Stimulated activated CD4-positive, alpha-beta T cell treated with anti-CD3 and anti-CD28 coated beads, Interleukin-1b, Interleukin-23, amount 100 ng/mL, for 1 hour (primary cell): ENCODE measurements at regions not wholly inside any gene's neighbourhood (a gene's known extent, or its start where the extent isn't known, plus 50 kb on each side); places are given as distances from the start of the nearest gene placed in this dataset.
"Not testable (repeated sequence)": the region's sequence is repeated elsewhere in the genome, so short reads cannot be mapped to it uniquely, and the experiment has no call there.

Experiments
- DNase-seq, 2 donors: peaks; one replicate each; pipeline ENCODE4 v3.0.0-alpha.2; 2020; ENCODE audit warnings: low read depth in 2 of 2

DNA sequence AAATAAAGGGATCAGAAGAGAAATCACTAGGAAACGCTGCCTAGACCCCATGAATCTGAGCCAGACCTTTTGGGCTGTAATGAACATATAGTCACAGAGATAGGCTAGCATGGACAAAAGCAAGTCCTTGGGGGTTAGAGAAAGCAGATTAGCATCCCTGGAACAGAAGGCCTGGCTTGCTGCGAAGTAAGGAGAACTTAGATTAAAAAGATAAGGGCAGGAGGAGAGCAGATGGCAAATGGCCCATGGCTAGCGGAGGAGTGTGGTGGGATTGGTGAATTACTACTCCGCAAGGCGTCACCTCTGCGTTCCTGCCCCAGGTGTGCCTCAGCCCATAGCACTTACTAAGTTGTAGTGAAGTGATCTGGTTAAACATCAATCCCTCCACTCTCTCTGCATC, 92.3 kb upstream of the ZNF438 start:
- no peak for DNase-seq

DNA sequence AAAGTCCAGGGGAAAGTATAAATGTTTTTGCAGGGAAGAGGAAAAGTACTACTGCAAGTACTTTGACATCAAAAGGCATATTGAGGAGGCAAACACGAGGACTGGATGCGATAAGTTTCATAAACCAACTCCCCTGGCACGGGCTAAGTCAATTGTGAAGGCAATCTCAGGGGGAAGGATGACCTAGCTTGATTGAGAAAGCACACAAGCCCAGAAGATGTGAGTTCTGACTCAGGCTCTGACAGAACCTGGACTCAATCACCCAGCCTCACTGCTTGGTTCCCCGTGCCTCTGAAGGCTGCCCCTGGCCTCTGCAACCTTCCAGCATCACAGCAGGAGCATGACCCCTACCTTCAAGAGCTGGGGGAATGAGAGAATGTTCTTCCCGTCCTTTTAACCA, 93.2 kb upstream of the ZNF438 start:
- DNase-seq: no peak

DNA sequence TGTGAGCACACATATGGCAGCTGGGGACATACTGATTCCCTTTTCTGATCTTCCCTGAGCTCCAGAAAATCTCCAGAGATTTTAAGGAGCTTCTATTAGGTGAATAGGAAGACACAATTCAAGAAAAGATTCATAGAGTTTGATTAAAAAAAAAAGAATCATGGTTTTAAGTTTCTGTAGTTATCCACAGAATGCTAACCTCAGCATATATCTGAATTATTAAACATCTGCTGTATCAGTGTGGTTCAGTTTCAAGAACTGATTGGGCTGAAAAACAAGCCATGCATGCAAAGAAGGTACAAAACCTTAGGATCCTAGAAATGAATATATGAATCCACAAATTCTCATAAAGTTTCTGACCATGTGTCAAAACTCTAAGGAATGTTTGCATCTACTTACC, 94.1 kb upstream of the ZNF438 start:
- no peak for DNase-seq

DNA sequence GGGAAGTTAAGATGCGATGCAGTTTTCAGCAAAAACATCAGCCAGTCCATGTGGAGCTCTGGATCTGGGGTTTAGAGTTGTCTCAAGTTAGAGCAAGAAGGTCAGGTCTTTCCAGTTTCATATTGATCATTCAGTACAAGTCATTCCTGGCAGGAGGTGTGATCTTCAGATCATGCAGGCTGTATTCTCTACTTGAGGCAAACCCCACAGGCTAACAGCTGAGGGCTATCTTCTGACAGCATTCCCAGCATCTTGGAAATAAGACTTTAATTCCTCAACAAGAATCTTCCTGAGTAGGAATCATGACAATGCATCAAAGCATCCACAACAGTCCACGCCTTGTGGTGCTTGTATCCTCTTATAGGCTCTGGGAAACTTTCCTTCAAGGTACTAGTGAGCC, 94.9 kb upstream of the ZNF438 start:
- no peak for DNase-seq

DNA sequence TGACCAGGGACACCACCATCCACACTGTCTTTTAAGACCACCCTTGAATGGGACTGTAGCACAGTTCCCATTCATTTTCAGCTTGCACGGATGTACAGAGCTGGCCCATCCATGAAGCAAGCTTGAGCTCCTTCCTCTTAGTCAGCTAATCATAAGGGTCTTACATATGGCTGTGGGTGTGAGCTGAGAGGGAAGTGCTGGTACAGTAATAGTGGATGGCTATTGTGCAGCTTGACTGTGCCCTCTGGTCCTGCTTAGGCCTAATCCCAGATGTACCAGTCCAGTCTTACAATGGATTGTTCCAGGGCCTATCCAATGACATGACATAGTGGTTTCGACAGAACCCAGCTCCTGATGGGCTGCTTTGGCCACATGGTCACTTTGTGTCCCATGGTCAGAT, 96.9 kb upstream of the ZNF438 start:
- no peak for DNase-seq

DNA sequence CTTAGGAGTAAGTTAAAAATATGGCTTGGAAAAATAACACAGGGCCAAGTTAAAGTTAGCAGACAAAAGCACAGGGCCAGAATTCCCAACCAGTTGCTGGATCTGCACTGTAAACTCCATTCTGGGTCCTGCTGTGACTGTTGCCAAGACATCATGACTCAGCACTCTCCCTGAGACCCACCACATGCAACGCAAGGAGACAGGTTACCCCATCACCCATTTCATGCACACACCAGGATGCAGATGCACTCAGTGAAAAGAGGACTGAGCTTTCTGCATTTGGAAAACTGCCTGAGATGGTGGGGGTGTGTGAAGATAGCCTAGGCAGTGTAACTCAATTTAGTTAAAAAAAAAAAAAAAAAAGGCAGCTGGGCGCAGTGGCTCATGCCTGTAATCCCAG, 97.6 kb upstream of the ZNF438 start:
- no peak for DNase-seq

DNA sequence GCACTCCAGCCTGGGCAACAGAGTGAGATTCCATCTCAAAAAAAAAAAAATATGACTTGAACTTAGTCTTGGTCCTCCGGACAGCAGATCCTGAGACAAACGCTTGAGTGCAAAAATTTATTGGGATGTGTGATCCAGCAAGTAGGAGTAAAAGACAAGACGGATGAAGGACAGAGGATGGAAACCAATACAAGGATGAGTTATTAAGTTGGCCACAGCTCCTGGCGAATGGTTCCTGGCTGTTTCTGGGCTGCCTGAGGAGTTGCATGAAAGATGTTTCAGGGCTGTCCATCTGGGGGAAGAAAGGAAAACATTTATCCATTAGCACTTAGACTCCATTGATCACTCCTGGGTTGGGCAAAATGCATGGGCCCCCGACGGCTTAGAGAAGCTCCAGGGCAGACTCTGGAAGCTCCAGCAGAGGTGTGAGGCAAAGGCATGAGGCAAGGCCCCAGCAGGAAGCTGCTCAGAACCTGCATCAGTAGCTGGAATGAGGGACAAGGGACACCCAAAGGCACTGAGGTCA, 98.3 kb upstream of the ZNF438 start:
- no peak for DNase-seq

DNA sequence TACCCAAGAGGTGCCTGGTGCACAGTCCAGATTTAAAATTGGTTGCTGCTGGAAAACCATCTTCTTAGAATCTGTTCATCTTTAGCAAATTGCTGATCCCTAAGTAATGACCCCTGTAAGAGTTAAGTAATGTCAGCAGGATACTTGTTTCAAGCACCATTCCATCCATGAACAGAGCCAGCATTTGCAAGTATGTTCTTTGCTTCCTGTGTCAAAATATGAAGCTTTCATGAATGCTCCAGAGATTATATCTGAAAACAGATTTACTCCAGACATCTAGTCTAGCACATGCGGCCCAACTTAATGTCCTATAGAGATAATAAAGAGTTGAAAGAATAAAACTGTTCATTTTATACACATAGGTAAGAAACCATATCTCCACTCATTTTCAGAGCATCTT, 98.7 kb upstream of the ZNF438 start:
- DNase-seq: no peak

DNA sequence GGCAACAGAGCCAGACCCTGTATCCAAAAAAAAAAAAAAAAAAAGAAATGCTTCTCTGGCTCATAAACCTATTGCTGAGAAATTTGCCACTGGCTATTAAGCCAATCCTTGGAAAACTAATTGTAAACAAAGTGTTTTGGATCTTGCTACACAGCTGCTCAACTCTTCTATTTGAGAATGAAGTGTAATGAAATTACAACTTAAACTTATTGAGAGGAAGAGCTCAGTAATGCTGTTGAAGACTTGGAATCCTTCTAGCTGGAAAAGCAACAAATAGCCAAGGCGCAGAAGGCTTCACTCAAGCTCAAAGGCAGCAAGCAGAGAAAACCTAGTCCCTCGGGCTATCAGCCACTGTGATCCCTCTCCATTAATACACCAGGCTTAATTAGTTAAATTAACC, 99.6 kb upstream of the ZNF438 start:
- DNase-seq: no peak

DNA sequence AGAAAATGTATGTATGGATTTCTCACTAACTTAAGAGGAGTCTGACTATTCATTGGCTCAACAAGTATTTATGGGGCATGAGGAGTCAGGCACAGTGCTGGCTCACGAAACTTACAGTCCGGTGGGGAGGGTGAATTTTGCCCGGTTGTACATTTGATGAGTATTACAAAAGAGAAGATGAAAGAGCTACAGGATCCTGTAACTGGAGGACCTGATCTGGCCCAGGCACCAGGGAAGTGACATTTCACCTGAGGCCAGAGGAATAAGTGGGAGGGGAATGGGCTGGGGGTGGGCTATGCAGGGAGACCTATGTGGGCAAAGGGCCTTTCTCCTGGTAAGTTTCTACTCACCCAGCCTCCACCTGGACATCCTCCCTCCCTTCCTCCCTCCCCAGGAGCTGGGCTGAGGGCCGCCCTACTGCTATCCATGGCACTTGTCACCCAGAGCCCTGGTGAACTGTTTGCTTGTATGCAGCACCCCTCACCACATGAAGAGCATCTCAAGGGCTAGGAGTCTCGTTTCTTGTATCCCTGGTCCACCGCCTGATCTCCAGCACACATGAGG, 101.1 kb upstream of the ZNF438 start:
- no peak for DNase-seq

DNA sequence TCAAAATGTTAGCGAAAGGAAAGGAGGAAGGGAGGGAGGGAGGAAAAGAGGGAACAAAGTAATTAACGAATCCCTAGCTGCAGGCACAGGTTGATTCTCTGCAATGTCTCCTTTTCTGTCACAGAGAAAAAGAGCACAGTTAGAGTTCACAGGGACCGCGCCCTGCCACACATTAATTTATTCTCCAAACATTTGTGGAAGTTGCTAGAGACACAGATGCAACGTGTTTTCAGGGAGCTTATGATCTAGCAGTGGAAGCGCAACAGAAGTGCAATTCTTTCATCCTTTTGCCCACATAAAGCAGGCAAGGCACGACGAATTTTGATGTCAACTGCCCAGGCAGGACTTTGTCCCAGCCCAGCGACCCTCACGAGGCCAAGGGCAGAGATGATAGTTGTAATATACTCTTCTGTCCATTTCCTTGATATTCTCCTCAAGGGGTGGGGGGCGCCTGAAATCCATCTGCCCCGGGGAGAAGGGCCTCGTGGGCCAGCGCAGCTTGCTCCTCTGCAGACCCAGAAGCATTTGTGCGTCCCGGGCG, 101.7 kb upstream of the ZNF438 start:
- DNase-seq: no peak

DNA sequence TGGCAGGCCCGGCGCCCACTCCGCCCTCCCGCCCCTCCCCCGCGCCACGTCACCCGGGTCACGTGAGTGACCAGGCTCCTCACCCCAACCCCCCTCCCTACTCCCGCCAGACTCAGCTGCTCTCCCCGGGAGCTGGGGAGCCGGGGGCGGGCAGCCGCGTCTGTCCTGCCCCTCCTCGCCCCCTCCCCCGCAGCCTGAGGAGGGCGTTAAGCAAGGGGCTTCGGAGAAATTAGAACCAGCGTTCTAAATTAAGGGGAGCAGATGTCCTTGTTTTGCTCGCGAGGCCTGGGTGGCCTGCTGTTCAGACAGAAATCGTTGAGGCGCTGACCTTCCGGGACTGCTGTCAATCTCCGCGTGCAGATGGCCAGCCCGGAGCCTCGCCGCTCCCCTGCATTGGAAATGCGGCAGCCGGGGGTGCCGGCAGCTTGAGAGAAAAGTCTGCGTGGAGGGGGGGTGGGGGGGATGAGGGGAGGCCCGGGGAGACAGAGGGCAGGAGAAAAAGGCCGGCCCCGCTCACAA, 102.2 kb upstream of the ZNF438 start:
- peak; percentile 34 to 57 for DNase-seq

DNA sequence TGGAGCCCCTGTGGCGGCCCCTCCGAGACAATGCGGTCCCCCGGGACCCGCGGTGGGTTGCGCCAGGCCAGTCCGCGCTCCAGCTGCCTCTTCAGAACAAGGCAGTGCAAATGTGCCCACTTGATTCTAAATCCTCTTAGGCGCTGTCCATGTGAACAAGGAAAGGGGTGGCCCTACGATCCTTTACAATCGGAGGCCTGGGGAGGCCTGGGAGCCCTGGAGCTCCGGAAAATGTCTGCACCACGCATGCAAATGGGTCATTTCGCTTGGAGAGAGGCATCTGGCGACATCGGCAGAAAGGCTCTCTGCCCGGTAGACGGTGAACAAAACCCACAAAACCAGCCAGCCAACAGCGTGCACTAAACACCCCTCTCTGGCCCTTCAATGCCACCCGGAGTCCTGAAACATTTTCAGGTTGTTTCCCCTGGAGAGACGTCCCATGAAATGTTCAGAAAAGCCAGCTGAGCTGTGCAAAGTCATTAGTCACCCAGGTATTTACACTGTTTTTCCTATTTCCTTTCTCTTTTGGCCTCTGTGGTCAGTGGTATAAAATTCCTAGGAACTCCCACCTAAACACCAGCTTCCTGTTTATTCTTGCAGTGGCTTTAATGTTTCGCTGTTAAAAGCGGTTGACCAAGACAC, 102.8 kb upstream of the ZNF438 start:
- DNase-seq: no peak

DNA sequence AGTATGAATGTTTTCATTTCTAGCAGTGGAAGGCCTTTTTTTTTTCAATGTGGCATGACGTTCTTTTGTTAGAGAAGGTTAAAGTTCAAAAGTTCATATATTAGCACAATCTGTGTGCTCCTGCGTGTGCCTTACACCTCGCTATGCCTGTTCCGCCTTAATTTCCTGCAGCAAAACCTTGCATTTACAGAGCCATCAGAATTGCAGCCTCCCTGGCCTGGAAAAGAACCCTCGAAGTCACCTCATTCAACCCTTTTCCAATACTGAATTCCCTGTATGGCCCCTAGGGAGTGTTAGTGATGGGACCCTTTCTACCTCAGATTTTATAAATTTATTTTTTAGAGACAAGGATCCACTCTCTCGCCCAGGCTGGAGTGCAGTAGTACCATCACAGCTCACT, 103.5 kb upstream of the ZNF438 start:
- no peak for DNase-seq

DNA sequence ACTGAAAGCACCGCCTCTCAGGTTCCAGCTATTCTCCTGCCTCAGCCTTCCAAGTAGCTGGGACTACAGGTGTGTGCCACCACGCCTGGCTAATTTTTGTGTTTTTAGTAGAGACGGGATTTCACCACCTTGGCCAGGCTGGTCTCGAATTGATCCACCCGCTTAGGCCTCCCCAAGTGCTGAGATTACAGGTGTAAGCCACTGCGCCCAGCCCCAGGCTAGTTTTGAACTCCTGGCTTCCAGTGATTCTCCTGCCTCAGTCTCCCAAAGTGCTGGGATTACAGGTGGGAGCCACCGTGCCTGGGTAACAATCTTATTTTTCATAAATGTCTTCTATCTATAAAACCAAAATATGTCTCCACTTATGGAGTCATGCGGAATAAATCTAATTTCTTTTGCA, 104.1 kb upstream of the ZNF438 start:
- DNase-seq: not testable (repeated sequence)

DNA sequence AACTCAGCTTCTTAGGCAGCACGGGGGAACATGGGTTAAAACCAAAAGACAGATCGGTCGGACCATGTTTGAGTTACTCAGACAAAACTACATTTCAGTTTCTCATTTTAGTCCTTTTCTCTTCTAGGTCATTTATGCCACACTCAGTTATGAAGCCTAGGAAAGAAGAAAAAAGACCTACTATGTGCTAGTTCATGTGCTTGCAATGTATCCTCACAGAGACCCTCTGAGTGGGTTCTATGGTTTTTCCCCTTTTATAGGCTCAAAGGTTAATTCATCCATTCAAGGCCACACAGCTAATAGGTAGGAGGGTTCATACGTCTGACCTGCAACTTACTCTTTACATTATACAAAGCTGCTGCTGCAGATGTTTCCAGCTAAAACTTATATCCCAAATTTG, 104.7 kb upstream of the ZNF438 start:
- no peak for DNase-seq

DNA sequence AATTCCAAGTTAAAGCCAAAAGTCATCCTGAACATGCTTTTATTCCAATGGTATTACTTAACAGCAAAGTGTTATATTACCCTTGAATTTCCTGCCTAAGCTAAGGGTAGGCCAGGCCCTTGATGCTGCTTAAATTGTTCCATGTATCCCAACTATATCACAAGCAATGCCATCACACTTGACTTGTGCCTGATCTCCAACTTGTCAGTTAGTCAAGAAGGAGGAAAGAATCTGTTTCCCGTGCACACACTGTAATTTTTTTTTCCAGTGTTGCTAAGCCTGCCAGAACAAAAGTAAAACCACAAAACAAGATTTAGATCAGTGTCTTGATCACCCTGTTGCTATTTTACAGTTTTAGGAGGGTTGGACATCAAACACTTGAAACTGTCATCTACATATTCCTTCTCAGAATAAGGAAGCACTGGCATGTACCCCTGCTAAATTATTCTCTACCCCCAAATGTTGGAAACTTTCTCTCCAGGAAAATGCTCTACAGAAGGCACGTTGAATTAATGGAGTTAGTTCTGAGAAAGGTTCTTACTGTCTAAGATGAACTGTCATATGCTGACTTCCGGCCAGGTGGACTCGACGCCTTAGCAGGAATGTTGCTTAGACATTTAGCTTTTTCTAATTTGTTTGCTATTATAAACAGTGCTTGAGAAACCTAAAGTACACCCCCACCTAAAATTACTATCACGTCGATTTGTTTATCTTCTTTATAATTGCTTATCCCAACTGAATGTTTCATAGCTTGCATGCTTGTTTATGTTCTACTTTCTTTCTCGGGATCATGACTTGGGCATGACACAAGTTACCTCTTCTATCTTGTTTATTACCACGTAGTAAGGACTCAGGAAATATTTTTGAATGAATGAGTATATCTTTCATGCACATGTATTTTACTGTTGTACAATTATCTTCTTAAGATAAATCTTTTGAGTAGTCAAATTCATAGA, 105.5 kb upstream of the ZNF438 start:
- no peak for DNase-seq

DNA sequence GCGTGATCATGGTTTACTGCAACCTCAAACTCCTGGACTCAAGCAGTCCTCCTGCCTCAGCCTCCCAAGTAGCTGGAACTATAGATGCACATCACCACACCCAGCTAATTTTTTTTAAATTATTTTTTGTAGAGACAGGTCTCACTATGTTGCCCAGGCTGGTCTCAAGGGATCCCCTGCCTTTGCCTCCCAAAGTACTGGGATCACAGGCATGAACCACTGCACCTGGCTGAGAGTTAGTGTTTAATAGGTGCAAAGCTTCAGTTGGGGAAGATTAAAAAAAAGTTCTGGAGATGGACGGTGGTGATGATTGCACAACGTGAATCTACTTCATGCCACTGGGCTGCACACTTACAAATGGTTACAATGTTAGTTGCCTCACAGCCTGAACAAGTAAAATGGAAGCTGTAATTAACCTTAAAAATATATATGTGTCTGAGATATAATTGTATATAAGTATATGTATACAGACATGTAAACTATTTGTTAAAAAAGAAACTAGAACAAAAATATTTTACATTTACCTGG, 106.4 kb upstream of the ZNF438 start:
- no peak for DNase-seq

DNA sequence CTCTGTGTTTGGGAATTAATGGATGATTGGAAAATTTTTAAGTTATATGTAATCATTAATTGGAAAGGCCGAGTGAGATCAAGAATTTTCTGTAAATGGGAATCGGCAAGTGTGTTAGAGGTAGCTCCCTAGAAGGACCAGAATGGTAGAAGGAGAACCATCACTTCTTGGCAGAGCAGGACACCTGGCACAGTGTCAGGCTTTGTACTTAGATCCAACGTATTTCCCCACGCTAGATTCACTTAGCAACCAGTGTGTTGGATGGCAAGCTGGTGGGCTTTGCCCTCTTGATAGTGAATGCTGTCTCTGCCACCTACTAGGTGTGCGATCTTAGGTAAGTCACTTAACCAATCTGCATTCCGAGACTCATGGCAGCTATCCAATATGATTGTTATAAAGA, 107.8 kb upstream of the ZNF438 start:
- DNase-seq: no peak

DNA sequence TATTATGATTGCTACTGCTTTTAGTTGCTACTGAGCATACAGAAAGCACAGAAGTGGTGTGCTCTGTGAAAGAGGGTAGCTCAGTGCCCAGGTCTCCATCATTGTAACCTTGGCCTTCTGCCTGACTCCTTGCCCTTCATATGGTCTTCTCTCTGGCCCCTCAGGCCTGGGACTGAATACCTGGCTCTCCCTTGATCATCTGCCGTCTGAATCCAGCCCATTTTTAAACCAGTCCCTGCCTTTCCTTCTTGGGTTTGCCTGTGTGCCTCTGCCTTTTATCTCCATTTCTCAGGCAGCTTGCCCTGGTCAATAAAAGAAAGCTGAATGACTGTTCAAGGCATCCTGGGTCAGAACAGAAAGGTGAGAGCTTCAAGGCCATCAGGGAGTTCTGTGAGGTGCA, 109.1 kb upstream of the ZNF438 start:
- no peak for DNase-seq

DNA sequence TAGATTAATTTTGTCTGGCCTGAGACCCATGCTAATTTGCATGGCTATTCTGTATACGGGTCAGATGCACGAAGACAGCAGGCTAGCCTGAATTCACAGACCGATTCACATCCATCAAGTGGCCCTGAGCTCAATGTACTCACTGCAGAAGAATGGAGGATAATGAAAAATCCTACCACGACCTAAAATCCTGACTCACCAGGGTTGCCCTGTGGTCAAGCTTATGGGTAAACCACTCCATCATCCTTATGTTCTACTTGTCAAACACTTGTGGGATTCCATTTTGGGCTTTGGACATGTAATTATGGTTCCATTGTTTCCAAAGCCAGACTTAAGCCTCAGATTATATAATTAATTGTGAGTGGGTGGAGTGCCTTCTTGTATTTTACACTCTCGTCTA, 110.4 kb upstream of the ZNF438 start:
- no peak for DNase-seq

DNA sequence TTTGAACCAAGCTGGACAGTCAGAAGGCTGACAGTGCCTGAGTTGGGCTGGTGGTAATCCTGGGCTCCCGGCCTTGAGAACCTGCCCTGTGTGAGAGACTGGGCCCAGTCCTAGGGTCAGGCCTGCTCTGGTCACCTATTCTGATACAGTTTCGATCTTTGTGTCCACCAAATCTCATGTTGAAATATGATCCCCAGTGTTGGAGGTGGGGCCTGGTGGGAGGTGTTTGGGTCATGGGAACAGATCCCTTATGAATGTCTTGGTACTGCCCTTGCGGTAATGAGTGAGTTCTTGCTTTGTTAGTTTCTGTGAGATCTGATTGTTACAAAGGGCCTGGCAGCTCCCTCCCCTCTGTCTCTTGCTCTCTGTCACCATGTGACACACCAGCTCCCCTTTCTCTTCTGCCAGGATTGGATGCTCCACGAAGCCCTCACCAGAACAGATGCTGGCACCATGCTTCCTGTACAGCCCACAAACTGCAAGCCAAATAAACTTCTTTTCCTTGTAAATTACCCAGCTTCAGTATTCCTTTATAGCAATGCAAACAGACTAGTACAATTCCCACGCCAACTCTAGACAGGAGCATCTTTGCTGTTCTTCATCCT, 111.8 kb upstream of the ZNF438 start:
- DNase-seq: no peak
